IPS DF 19.7 (cell line): ENCODE measurements at regions not wholly inside any gene's neighbourhood (a gene's known extent, or its start where the extent isn't known, plus 50 kb on each side); places are given as distances from the start of the nearest gene placed in this dataset.
"Not testable (repeated sequence)": the region's sequence is repeated elsewhere in the genome, so short reads cannot be mapped to it uniquely, and the experiment has no call there.

ENCODE experiments used
- DNase-seq: peaks from one replicate; pipeline ENCODE4 v3.0.0-alpha.2; 2013; ENCODE audit warnings: low read depth, low spot score

GRCh38 chr15:81901319-81901718, 144.5 kb downstream of the MEX3B start:
- no peak for DNase-seq

- DNase-seq: no peak
Measured at GRCh38 chr15:81899730-81900129, 146.1 kb downstream of the MEX3B start.

GRCh38 chr15:81899024-81899423, 146.8 kb downstream of the MEX3B start:
- DNase-seq: no peak

GRCh38 chr15:81897057-81897677, 148.7 kb downstream of the MEX3B start:
- DNase-seq: no peak

- DNase-seq: no peak
Measured at GRCh38 chr15:81896356-81896755, 149.5 kb downstream of the MEX3B start.

- no peak for DNase-seq
Measured at GRCh38 chr15:81895723-81896122, 150.1 kb downstream of the MEX3B start.

- no peak for DNase-seq
Measured at GRCh38 chr15:81894061-81894460, 151.8 kb downstream of the MEX3B start.

GRCh38 chr15:81893182-81893835, 152.5 kb downstream of the MEX3B start:
- DNase-seq: no peak

- DNase-seq: no peak
Measured at GRCh38 chr15:81890496-81890895, 155.3 kb downstream of the MEX3B start.

- DNase-seq: no peak
Measured at GRCh38 chr15:81889485-81889881, 156.3 kb downstream of the MEX3B start.

- no peak for DNase-seq
Measured at GRCh38 chr15:81888748-81889484, 156.9 kb downstream of the MEX3B start.

- DNase-seq: no peak
Measured at GRCh38 chr15:81887912-81888311, 157.9 kb downstream of the MEX3B start.

- DNase-seq: not testable (repeated sequence)
Measured at GRCh38 chr15:81887188-81887587, 158.6 kb downstream of the MEX3B start.

- DNase-seq: no peak
Measured at GRCh38 chr15:81886591-81886990, 159.2 kb downstream of the MEX3B start.

- DNase-seq: no peak
Measured at GRCh38 chr15:81886080-81886479, 159.7 kb downstream of the MEX3B start.

GRCh38 chr15:81885135-81885534, 160.7 kb downstream of the MEX3B start:
- no peak for DNase-seq

- DNase-seq: no peak
Measured at GRCh38 chr15:81882504-81882903, 163.3 kb downstream of the MEX3B start.

- DNase-seq: no peak
Measured at GRCh38 chr15:81880833-81881232, 165.0 kb downstream of the MEX3B start.

- DNase-seq: no peak
Measured at GRCh38 chr15:81880314-81880713, 165.5 kb downstream of the MEX3B start.

- not testable (repeated sequence) for DNase-seq
Measured at GRCh38 chr15:81875717-81876116, 170.1 kb downstream of the MEX3B start.

GRCh38 chr15:81870746-81871106, 175.1 kb downstream of the MEX3B start:
- DNase-seq: not testable (repeated sequence)

- DNase-seq: not testable (repeated sequence)
Measured at GRCh38 chr15:81870062-81870745, 175.6 kb downstream of the MEX3B start.
